ENCODE measurements at regions not wholly inside any gene's neighbourhood (a gene's known extent, or its start where the extent isn't known, plus 50 kb on each side); places are given as distances from the start of the nearest gene placed in this dataset.

DNA sequence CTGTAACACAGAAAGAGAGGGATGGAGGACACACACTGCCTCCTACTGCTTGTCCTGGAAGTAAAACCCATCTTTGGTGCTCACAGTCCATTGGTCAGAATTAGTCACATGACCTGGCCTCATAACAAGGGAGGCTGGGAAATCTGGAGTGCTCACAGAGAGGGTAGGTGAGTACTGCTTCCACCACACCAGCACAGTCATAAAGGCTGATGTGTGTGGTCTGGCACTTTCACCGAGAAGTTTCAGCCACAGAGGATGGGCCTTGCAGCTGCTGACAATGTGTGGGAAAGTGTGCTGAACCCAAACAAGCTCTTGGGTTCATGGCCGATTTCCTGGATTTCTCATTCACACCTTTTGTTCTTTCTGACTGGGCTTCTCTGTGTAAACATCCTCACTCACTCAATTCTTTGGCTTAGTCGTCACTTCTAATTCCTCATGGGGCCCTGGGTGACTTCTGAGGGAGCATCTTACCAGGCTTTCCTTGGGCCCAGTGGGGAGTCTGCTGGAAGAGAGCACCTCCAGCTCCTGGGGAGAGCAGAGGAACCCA lies 100.7 kb downstream of the ASB7 start:
- peak; percentile 83 for DNase-seq

DNA sequence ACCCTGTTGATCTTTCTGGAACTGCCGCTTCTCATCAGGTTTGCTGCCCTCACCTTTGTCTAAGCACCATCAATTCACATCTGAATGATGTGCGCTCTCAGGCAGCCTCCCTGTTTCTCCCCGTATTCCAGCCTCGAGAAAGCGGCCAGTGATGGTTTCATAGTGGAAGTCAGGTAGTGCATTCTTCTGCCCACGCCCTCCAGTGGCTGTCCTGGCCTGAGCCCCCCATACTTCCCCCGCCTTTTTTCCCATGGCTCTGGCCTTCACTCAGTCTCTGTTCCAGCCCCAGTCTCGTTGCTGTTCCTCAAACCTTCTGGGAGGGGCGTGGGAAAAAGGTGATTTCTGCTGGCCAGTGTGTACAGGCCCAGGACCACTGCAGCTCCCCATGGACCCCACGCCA lies 101.3 kb downstream of the ASB7 start:
- no peak for DNase-seq

GRCh38 chr15:100704281-100705055 lies 102.1 kb downstream of the ASB7 start:
- DNase-seq = no peak

DNA sequence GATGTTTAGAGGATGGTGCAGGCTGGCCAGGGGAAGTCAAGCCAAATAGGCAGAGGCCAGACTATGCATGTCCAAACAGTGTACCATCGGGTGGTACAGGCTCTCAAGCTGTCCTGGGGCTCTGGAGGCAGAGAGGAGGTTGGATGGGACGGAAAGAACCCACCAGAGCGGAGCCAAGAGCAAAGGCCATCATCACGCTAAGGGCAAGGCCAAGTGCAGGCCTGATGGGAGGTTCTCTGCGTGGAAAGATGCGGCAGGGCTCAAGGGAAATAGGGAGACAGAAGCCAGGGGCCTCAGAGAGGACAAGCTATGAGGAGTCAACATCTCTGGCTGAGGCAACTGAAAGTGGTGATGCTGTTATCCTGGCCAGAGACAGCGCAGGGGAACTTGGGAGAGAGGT lies 102.7 kb downstream of the ASB7 start:
- no peak for DNase-seq

DNA sequence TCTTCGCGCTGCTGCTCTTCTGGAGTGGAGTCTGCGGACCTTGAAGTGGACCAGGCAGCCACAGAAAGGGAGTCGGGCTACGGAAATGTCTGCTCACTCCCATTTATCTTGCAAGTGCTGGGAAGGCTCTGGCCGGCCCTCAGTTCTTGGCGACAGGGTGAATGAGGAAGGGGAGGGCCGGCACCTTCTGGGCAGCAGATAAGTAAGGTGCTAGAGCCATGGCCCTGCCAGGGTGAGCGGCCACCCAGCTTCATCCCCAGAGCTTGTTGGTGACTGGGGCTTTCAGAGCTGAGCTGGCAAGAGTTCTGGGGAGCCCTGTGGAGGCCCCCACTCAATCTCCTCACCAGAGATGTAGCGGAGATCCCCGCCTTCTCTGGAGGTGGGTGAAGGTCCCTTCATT lies 103.5 kb downstream of the ASB7 start:
- DNase-seq = no peak

- DNase-seq = no peak
Observed at GRCh38 chr15:100707229-100707628, 104.8 kb downstream of the ASB7 start.

- no peak for DNase-seq
Observed at GRCh38 chr15:100708916-100709315, 106.5 kb downstream of the ASB7 start.

GRCh38 chr15:100710222-100710621 lies 107.8 kb downstream of the ASB7 start:
- DNase-seq = no peak

GRCh38 chr15:100710744-100711515 lies 108.5 kb downstream of the ASB7 start:
- DNase-seq = no peak

- DNase-seq = no peak
Observed at GRCh38 chr15:100711516-100712021, 109.2 kb downstream of the ASB7 start.

GRCh38 chr15:100712226-100712625 lies 109.8 kb downstream of the ASB7 start:
- no peak for DNase-seq

GRCh38 chr15:100713163-100713867 lies 110.9 kb downstream of the ASB7 start:
- DNase-seq = no peak

DNA sequence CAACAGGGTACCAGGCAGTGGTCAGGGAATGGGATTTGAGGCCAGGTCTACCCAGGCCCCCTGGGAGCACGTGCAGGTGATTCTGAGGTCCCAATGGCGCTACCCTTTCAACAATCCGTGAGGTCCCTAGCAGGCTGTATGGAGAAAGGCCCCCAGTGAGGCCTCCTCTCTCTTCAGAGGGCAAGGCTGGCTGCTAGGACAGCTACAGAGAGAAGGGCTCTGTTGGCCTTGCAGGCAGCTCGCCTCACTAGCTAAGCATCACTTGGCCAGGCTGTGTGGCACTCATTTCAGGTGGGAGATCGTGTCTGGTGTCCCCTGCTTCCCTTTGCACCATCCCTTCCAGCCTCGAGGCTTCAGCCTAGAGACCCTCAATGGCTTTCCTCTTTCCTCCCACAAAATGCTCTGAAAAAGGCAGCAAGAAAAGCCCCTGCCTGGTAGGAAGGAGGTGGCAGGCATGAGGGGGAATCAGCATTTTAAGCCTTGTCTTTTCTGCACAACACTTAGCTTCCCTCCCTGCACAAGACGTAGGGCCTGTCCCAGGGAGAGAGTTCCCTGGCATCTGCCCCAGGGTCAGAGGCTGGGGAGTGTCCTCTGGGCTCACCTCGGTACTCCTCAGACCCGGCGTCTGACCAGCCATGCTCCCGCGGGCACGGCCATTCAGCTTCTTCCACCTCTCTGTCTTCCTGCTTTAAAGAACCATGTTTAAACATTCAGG lies 111.8 kb downstream of the ASB7 start:
- DNase-seq = no peak

- no peak for DNase-seq
Observed at GRCh38 chr15:100714749-100715342, 112.5 kb downstream of the ASB7 start.

DNA sequence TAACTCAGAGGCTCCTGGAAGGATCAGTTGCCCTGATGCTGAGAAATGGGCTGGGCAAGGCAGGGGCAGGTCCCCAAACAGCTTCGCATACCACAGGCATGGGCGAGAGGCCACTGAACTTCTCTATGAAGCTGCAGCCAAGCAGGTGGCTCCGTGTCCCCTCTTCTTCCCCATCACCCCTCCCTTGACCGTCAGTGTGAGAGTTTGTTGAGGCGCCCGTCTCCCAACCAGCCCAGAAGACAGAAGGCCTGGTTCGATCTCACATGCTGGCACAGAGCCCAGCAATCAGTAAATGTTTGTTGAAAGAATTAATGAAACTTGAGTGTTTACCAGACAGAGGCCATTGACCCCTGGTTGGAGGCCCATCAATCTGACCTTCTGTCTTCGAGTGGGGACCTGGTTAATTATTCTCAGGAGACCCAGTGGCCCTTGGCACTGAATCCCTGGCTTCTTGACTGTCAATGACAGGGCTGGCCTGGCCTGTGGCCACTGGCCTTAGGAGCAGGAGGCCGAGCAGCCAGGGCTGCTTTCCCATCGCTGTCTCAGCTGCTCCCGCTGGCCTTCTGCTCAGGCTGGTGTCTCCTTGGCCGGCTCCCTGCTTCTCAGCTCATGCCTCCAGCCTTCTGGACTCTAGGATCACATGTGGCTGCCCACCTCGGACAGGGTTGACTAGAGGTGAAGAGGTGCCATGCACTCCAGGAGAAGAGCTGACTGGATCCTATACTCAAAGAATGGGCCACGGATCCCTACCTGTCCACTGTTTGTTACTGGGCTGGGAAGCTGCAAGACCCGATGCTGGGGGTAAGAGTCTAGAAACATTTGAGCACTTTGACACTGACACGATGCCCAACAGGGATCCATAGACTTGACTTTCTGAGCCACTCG lies 113.4 kb downstream of the ASB7 start:
- no peak for DNase-seq

- no peak for DNase-seq
Observed at GRCh38 chr15:100716456-100717085, 114.2 kb downstream of the ASB7 start.

DNA sequence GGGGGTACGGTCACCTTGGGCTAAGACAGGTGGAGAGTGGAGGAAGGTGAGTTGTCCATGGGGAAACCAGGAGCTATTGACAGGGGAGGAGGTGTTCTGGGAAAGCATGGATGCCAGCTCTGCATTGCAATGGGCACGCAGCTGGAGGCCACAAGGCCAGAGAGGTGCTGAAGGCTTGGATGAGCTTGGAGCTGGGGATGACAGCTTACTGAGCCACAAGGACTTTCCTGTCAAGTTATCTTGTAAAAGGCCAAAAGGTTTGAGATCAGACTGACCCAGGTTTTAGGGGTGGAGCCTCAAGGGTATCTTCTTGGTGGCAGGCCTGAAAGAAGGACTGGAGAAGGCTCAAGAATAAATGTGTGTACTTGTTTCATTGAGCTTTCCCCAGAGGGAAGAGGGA lies 115.2 kb downstream of the ASB7 start:
- DNase-seq = no peak

- no peak for DNase-seq
Observed at GRCh38 chr15:100718075-100718980, 115.9 kb downstream of the ASB7 start.

- DNase-seq = no peak
Observed at GRCh38 chr15:100720406-100720967, 118.1 kb downstream of the ASB7 start.

All from activated CD4-positive, alpha-beta T cell treated with anti-CD3 and anti-CD28 coated beads, Interleukin-2, Interleukin-6, amounts not matched to agents 100 ng/mL and 50 ng/mL, durations not matched to agents 16 hours and 8 hours (primary cell).